ENCODE measurements at regions not wholly inside any gene's neighbourhood (a gene's known extent, or its start where the extent isn't known, plus 50 kb on each side); places are given as distances from the start of the nearest gene placed in this dataset.
"Not testable (repeated sequence)": the region's sequence is repeated elsewhere in the genome, so short reads cannot be mapped to it uniquely, and the experiment has no call there.

GRCh38 chr5:84805473-84805872 is 420.8 kb upstream of the EDIL3 start:
- Histone ChIP-seq H3K9me3 (no peaks in the 10 kb centered on the region), H3K27me3 (no peaks in the 10 kb centered on the region), H3K36me3 (no peaks in the 10 kb centered on the region), H3K4me3 (no peak overlapping the region)
- DNase-seq, result no peak

- H3K27me3 ChIP-seq, result no peaks in the 10 kb centered on the region
- no peaks in the 10 kb centered on the region for H3K36me3 ChIP-seq
- H3K9me3 ChIP-seq, result no peaks in the 10 kb centered on the region
- DNase-seq, result no peak
- H3K4me3 ChIP-seq, result no peak overlapping the region
Observed at GRCh38 chr5:84796399-84796798, 411.7 kb upstream of the EDIL3 start.

GRCh38 chr5:84794486-84795035 is 409.9 kb upstream of the EDIL3 start:
- Histone ChIP-seq H3K4me3 (no peak overlapping the region), H3K9me3 (no peaks in the 10 kb centered on the region), H3K36me3 (no peaks in the 10 kb centered on the region), H3K27me3 (no peaks in the 10 kb centered on the region)
- DNase-seq, result no peak

GRCh38 chr5:84791730-84792129 is 407.1 kb upstream of the EDIL3 start:
- Histone ChIP-seq H3K9me3 (no peaks in the 10 kb centered on the region), H3K36me3 (no peaks in the 10 kb centered on the region), H3K27me3 (no peaks in the 10 kb centered on the region), H3K4me3 (no peak overlapping the region)
- DNase-seq, result no peak

- Histone ChIP-seq H3K36me3 (no peaks in the 10 kb centered on the region), H3K4me3 (no peak overlapping the region), H3K9me3 (no peaks in the 10 kb centered on the region), H3K27me3 (no peaks in the 10 kb centered on the region)
- no peak for DNase-seq
Observed at GRCh38 chr5:84791138-84791537, 406.5 kb upstream of the EDIL3 start.

- no peak for DNase-seq
- Histone ChIP-seq H3K4me3 (no peak overlapping the region), H3K27me3 (no peaks in the 10 kb centered on the region), H3K9me3 (no peaks in the 10 kb centered on the region), H3K36me3 (no peaks in the 10 kb centered on the region)
Observed at GRCh38 chr5:84790406-84790805, 405.7 kb upstream of the EDIL3 start.

GRCh38 chr5:84783003-84783402 is 398.3 kb upstream of the EDIL3 start:
- no peaks in the 10 kb centered on the region for H3K36me3 ChIP-seq
- H3K9me3 ChIP-seq, result no peaks in the 10 kb centered on the region
- H3K27me3 ChIP-seq, result no peaks in the 10 kb centered on the region
- no peak for DNase-seq
- H3K4me3 ChIP-seq, result no peak overlapping the region

- peak; percentile 12 for DNase-seq
- Histone ChIP-seq H3K4me3 (no peak overlapping the region), H3K9me3 (no peaks in the 10 kb centered on the region), H3K36me3 (no peaks in the 10 kb centered on the region), H3K27me3 (no peaks in the 10 kb centered on the region)
Observed at GRCh38 chr5:84779186-84779585, 394.5 kb upstream of the EDIL3 start.

- no peaks in the 10 kb centered on the region for H3K27me3 ChIP-seq
- no peaks in the 10 kb centered on the region for H3K9me3 ChIP-seq
- no peak for DNase-seq
- H3K4me3 ChIP-seq, result no peak overlapping the region
- H3K36me3 ChIP-seq, result no peaks in the 10 kb centered on the region
Observed at GRCh38 chr5:84764227-84764626, 379.5 kb upstream of the EDIL3 start.

GRCh38 chr5:84758008-84758407 is 373.3 kb upstream of the EDIL3 start:
- Histone ChIP-seq H3K4me3 (no peak overlapping the region), H3K36me3 (no peaks in the 10 kb centered on the region), H3K9me3 (no peaks in the 10 kb centered on the region), H3K27me3 (no peaks in the 10 kb centered on the region)
- DNase-seq, result no peak

GRCh38 chr5:84752780-84753179 is 368.1 kb upstream of the EDIL3 start:
- Histone ChIP-seq H3K4me3 (no peak overlapping the region), H3K36me3 (no peaks in the 10 kb centered on the region), H3K9me3 (no peaks in the 10 kb centered on the region), H3K27me3 (no peaks in the 10 kb centered on the region)
- no peak for DNase-seq

GRCh38 chr5:84748313-84748712 is 363.6 kb upstream of the EDIL3 start:
- no peak overlapping the region for H3K4me3 ChIP-seq
- H3K27me3 ChIP-seq, result no peaks in the 10 kb centered on the region
- DNase-seq, result no peak
- H3K36me3 ChIP-seq, result no peaks in the 10 kb centered on the region
- no peaks in the 10 kb centered on the region for H3K9me3 ChIP-seq

GRCh38 chr5:84746280-84746679 is 361.6 kb upstream of the EDIL3 start:
- not testable (repeated sequence) for H3K36me3 ChIP-seq, H3K4me3 ChIP-seq, H3K9me3 ChIP-seq, H3K27me3 ChIP-seq, DNase-seq

- DNase-seq, result no peak
- Histone ChIP-seq H3K4me3 (no peak overlapping the region), H3K27me3 (no peaks in the 10 kb centered on the region; the same call in 1 of the 2 replicates), H3K36me3 (no peaks in the 10 kb centered on the region), H3K9me3 (no peaks in the 10 kb centered on the region)
Observed at GRCh38 chr5:84741056-84741455, 356.4 kb upstream of the EDIL3 start.

GRCh38 chr5:84729326-84729725 is 344.6 kb upstream of the EDIL3 start:
- Histone ChIP-seq H3K36me3 (no peaks in the 10 kb centered on the region), H3K27me3 (no peaks in the 10 kb centered on the region), H3K4me3 (no peak overlapping the region), H3K9me3 (no peaks in the 10 kb centered on the region)
- DNase-seq, result peak; percentile 33

- Histone ChIP-seq H3K4me3 (no peak overlapping the region), H3K9me3 (no peaks in the 10 kb centered on the region), H3K36me3 (no peaks in the 10 kb centered on the region), H3K27me3 (no peaks in the 10 kb centered on the region)
- DNase-seq, result no peak
Observed at GRCh38 chr5:84727708-84728107, 343.0 kb upstream of the EDIL3 start.

GRCh38 chr5:84725946-84726570 is 341.4 kb upstream of the EDIL3 start:
- Histone ChIP-seq H3K27me3 (no peaks in the 10 kb centered on the region), H3K9me3 (no peaks in the 10 kb centered on the region), H3K4me3 (no peak overlapping the region), H3K36me3 (no peaks in the 10 kb centered on the region)
- DNase-seq, result no peak

- no peaks in the 10 kb centered on the region; the same call in 1 of the 2 replicates for H3K9me3 ChIP-seq
- H3K27me3 ChIP-seq, result no peaks in the 10 kb centered on the region
- H3K36me3 ChIP-seq, result no peaks in the 10 kb centered on the region
- H3K4me3 ChIP-seq, result no peak overlapping the region
- DNase-seq, result peak; percentile 68
Observed at GRCh38 chr5:84724683-84725082, 340.0 kb upstream of the EDIL3 start.

All from MG63 (cell line).